Islet precursor cell (in vitro differentiated cells): ENCODE measurements at regions not wholly inside any gene's neighbourhood (a gene's known extent, or its start where the extent isn't known, plus 50 kb on each side); places are given as distances from the start of the nearest gene placed in this dataset.
"Not testable (repeated sequence)": the region's sequence is repeated elsewhere in the genome, so short reads cannot be mapped to it uniquely, and the experiment has no call there.

Source experiments
- DNase-seq: peaks from one replicate; pipeline ENCODE4 v3.0.0-alpha.2; 2018

DNA sequence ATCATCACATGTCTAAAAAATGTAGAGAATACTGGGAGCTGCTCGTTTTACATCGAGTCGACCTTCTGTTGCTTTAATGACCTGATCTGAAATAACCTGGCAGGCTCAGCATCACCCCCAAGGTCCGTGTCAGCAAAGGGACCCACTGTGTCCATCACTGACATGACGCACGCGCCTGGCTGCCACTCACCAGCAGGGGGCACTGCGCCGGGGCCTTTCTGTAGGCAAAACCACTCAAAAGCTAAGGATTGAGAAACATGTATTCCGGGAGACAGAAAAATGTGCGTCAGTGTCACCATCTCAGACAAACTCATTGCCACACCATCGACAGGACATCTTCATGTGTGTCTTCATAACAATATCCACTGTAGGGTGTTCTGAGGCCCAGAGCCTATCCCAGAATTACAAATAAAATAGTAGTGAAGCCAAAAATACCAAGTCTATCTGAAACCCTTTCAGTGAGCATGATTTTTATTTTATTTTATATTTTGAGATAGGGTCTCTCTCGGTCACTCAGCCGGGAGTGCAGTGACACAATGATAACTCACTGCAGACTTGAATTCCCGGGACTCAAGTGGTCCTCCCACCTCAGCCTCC is 130.3 kb upstream of the LSM14A start:
- peak; percentile 66 for DNase-seq

DNA sequence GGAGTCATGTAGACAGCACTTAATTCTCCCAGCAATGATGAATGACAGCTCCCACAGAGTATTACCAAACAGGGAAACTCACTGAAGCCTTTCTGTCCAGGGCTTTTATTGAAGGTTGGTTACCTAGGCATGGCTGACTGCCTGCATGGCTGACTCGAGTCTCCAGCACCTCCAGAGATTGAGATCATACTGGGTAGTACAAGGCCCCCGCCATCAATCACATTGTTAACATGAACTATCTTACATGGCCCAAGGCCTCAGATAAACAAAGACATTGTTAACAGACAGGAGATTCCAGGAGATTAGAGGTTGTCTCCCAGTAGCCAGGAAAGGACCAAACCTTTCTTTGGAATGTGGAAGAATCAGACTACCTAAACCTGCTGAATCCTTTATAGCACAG is 128.3 kb upstream of the LSM14A start:
- peak; percentile 63 for DNase-seq

DNA sequence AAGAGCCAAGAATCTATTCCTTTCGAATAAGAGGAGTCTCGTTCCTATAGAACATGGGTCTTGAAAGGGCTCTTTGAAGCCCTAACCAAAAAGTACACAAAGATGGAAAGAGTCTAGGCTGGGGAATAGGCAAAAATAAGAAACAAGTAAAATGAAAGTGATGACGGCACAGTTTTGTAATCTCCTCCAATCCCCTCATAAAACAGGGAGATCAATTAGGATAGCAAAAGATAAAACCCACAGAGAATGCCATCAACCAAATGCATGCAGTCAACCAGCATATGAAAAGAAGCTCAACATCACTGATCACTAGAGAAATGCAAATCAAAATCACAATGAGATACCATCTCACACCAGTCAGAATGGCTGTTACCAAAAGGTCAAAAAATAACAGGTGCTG is 122.4 kb upstream of the LSM14A start:
- no peak for DNase-seq

DNA sequence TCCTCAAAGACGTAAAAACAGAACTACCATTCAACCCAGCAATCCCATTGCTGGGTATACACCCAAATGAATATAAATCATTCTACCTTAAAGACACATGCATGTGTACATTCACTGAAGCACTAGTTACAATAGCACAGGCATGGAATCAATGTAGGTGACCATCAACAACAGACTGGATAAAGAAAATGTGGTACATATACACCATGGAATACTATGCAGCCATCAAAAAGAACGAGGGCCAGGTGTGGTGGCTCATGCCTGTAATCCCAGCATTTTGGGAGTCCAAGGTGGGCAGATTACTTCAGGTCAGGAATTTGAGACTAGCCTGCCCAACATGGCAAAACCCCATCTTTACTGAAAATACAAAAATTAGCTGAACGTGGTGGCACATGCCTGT is 121.9 kb upstream of the LSM14A start:
- not testable (repeated sequence) for DNase-seq

DNA sequence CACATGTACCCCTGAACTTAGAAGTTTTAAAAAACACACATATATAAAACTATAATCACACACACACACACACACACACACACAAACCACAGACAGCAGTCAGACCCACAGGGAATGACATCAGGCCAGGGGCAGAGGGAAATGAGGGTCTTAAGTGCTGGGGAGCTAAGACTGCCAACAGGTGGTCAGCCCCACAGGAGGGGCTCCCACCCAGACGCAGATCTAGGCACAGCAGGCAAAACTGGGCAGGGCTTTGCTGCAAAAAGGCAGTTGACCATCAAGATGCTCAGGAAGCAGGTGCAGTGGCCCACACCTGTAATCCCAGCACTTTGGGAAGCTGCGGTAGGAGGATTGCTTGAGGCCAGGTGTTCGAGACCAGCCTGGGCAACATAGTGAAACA is 121.0 kb upstream of the LSM14A start:
- DNase-seq = no peak

DNA sequence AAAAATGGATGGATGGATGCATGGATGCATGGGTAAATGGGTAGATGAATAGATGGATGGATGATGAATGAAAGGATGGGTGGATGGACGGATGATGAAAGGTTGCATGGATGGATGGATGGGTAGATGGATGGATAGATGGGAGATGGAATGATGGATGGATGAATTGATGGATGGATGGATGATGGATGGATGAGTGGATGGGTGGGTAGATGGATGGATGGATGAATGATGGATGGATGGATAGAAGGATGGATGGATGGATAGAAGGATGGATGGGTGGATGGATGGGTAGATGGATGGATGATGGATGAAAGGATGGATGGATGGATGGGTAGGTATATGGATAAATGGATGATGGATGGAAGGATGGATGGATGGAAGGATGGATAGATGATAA is 115.1 kb upstream of the LSM14A start:
- no peak for DNase-seq

DNA sequence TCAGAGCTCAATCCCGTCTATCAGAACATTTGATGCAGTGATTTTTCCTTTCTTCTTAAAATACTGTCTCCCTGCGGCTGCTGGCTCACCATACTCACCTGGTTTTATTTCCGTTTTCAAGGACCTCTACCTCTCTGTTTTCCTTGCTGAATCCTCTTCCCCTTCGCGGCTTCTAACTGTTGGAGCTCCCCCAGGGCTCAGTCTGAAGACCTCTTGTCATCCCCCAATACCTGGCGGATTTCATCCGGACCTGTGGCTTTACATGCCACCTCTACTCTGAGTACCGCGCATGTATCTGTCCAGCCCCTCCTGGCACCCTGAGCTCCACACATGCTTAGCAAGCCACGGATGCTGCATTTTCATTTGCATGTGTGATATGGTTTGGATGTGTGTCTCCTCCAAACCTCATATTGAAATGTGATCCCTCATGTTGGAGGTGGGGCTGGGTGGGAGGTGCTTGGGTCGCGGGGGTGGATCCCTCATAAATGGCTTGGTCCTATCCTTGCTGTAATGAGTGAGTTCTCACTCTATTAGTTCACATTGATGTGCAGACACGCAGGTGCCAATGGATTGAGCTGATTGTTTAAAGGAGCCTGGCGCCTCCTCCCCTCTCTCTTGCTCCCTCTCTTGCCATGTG is 106.2 kb upstream of the LSM14A start:
- no peak for DNase-seq

DNA sequence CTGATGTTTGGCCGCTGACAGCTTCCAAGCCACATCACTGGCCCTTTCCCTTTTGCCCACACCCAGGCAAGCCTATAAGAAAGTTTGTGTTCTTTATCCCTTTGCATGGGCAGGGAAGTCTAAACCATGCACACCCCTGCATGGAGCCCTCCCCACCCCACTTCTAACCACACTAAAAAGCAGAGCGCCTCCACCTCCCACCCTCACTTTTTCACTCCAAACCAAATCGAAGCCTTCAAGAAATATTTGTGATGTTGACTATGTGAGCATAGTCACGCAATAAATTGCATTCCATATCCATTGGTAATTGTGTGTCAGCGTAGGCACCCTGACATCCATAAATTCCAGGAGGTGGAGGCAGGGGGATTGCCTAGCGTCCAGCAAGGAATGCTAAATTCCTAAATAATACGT is 104.4 kb upstream of the LSM14A start:
- DNase-seq = no peak

DNA sequence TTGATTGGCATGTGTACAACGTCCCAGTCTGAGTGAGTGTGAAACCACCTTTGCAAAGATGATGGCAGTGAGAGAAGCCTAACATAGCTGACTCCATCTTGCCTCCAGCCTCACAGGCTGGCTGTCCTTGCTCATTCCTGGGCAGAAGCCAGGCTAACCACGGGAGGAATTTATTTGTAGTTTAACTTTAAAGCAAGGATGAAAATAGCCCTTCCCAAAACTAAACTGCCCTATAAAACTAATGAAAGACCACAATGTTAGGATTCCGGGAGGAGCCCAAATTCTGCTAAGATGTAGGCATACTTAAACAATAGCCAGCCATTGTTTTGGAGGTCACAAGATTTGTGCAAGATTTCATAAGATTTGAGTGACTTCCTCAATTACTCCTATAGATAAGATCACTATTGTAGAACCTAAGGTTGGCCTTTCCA is 96.6 kb upstream of the LSM14A start:
- no peak for DNase-seq

DNA sequence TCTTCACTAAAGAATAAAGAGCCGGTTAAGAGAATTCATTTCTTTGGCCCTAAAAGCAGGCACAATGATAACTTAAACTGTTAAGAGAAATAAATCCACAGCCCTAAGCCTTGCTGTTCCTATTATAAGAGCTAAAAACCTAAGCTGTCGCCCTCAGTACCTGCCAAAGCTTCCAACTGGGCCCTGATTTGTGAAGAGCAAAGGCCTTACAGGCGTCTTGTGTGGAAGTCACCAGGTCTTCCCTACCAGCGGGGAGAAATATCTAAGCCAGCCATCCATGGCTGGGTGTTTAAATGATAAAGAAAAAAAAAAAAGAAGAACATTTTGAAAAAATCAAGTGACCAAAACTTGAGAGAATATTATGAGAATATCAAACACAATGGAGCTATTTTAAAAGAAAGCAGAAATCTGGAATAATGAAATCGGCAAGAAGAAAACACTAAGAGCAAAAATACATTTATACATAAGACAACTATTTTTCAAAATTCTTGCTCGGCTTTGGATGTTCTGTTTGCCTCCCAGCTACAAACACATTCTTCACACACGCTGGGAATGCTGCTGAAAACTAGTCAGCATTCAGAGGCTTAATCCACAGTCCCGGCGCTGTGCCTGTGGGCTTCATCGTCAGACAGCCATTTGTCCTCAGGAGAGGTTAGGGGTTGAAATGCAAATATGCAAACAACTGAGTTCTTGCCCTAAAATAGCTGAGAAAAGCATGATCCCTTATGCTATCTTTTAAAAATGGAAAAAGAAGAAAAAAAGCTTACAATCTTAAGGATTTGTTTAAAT is 89.8 kb upstream of the LSM14A start:
- peak; percentile 83 for DNase-seq

DNA sequence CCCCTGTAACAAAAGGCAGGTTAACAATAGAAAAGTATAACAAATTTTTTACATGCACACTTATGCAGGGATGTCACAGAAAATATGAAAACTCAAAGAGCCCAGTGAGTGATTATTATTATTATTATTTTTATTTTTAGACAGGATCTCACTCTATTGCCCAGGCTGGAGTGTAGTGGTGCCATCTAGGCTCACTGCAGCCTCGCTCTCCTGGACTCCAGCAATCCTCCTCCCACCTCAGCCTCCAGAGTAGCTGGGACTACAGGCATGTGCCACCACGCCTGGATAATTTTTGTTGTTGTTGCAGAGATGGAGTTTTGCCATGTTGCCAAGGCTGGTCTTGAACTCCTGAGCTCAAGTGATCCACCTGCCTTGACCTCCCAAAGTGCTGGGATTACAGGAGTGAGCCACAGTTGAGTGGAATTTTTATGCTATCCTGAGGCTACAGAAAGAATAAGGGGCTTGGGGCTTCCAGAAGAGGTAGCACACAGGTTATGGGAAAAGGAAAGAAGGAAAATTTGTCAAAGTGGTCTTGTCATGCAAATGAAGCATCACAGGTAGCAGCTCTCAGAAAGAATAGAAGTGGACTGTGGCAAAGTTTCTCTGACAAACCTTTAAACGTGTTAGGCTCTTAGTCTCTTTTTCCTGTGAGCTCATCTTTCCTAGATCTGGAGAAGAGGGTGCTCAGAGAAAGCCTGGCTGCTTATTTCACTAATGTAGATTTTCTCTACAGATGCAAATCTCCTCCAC is 87.7 kb upstream of the LSM14A start:
- no peak for DNase-seq

DNA sequence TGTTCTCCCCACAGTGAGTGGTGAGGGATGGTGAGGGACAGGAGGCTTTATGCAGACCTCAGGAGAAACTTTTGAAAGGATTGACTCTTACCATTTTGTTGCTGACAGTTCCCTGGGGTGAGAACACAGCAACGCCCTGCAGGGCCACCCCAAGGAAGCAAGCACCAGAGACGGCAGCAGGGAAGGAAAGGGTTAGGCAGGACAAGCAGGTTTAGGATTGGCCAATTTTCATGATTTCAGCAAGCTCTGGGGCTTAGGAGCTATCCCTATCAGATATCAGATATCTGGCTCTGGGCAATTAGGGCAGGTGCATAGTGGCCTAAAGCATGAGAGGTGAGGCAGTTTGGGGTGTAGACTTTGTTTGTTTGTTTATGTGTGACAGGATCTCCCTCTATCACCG is 87.0 kb upstream of the LSM14A start:
- no peak for DNase-seq

DNA sequence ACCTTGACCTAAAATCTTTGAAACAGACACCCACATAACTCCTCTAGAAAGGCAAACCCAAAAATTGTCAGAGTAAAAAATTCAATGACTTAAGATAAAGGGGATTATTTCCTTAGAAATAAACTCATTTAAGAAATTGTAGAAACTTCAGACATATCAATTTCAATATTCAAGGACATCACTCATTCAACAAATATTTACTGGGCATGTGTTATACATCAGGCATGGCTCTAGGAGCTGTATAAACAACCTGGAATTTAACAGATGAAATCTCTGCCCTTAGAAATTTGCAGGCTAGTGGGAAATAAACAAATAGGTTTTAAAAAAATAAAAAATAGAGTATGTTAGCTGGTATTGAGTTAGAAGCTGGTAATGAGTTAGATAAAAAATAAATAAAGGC is 84.0 kb upstream of the LSM14A start:
- DNase-seq = no peak

DNA sequence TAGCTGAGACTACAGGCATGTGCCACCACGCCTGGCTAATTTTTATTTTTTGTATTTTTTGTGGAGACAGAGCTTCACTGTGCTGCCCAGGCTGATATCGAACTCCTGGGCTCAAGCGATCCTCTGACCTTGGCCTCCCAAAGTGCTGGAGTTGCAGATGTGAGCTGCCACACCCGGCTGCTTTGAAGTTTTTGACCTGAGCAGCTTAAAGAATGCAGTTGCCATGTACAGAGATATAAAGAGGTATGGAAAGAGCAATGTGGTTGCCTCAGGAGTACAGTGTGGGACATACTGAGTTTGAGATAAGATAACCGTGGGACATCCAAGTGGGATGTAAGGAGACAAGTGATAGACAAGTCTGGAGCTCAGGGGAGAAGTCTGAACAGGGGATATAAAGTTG is 82.7 kb upstream of the LSM14A start:
- no peak for DNase-seq

DNA sequence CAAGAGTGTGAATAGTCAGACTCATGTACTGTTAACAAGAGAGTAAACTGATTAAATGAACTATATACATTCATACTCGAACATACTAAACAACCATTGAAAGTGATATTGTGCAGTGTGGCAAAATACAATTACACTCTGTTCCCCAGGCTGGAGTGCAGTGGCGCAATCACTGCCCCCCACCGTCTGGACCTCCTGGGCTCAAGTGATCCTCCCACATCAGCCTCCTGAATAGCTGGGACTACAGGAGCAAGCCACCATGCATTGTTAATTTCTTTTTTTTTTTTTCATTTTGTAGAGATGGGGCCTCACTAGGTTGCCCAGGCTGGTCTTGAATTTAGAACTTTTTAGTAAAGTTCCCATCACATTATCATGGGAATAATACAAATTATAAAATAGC is 77.3 kb upstream of the LSM14A start:
- DNase-seq = no peak

DNA sequence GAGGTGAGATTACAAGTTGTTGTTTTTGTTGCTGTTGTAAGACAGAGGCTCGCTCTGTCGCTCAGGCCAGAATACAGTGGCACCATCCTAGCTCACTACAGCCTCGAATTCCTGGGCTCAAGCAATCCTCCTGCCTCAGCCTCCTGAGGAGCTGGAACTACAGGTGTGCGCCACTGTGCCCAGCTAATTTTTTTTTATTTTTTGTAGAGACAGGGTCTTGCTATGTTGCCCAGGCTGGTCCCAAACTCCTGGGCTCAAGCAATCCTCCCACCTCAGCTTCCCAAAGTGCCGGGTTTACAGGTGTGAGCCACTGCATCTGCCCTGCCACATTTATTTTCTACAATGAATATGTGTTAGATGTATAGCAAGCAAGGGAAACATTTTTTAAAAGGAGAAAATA is 76.9 kb upstream of the LSM14A start:
- not testable (repeated sequence) for DNase-seq

DNA sequence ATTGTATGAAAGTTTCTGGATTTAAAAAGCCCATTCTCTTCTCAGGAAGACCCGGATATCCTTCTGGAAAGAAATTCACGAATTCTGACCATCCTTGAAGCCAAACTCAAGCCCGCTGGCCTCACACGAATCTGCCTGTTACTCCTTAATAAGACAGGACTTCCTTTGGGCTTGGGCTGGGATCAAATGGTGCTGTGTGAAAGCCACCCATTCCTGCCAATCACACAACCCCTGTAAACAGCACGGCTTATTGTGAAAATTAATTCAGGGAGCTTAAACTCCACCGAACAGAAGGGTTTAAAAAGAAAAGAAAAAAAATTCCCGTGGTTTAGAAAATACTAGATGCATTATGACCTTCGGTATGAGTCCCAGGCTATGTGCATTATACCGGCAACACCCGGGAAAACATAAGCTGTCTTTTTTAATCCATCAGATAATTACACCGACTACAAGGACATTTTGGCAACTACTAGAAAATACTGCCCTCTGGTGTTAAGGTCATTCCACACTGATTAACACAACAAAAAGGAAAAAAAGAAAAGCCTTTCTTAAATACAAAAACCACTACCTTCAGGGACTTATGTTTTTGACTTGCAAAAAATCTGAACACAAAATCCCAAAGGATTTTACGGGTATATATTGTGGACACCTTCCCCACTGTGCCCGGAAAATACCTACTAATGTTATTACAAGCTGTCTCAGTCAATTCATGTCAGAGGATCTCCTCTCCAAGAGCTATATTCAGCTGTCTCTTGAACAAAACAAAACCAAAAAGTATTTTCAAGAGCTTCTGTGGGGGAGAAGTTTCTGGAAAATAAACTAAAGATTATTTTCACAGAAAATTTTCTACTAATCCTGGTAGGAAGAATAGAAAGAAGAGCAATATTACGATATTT is 76.0 kb upstream of the LSM14A start:
- no peak for DNase-seq

DNA sequence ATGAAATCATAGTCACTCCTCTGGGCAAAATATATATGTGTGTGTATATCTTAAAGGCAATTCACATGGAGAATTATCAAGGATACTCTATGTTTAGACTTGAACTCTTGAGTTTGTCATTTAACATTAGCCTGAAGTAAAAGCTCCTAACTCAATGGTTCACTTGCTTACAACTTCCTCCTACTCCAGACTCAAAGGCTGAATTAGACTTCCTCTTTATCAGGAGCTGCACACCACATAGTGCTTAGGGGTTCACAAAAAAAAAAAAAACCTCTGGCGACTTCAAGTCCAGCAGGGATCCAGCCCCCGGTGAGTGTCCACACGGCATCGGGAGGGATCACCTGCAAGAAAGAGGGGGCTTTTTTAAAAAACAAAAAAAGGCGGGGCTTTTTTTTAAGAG is 68.2 kb upstream of the LSM14A start:
- no peak for DNase-seq

DNA sequence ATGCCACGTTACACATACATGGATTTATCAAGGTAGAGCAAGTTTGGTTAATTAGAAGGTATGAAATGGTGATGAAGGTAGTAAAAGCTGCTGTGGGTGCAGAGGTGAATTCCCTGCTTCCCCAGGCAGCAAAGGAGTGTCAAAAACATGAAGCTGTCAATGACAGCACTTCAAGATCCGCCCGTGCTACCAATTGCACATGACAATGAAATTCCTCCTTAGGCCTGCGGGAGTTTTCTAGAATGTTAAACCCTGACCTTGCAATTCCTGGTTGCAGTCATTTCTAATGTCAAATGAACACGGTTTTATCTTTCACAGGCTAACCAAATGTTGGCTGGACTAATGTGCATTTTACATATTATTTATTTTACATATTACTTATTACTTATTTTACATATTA is 67.7 kb upstream of the LSM14A start:
- DNase-seq = no peak

DNA sequence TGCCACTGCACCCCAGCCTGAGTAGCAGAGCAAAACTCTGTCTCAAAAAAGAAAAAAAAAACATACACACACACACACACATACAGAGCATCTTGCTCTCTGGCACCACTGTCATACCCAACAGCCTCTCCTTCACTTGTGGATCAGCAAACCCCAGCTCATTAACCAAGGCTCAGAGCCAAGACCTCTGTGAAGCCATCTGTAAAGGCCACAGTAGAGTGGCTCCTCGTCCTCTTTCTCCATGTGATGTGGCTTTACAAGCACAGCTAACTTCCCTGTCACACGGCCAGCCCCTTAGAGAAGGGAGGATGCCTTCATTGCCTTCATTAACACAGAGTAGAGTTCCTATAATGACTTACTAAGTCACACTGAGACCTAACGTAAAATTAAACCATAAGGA is 62.7 kb upstream of the LSM14A start:
- no peak for DNase-seq

DNA sequence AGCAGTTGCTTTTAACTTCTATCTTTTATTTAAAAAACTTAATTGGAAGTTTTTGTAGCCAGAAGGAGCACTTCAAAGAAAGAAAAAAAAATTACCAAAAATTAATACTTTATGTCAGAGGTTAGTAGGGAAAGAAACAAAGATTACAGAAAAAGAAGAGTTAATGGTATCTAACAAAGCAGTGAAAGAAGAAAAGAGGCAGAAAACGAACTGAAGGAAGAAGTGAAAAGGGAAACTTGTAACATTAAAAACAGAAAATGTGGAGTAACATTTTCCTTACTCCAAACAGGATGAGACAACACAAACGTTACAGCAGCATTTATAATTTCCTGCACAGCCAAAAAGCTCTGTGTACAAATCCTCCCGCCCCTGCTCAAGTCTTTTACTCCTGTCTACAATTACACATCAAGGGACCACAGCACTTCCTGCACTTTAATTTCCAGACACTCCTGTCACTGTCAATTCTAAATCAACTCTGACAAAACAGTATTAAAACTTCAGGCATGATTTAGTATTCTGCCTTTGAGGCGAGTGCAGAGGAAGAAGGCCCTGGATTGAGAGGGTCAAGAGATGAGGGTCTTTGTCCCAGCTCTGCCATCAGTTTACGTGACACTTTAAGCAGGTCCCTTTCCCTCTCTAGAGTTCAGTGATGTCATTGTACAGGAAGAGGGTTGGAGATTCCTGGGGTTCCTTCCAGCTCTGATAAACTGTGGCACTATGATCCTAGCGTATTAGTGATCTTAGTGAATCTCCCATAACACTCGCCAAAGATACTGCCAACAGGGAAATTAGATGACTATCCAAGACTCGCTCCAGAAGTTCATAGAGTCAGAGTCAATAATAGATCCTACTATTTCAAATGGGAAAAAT is 53.2 kb upstream of the LSM14A start:
- peak; percentile 27 for DNase-seq

DNA sequence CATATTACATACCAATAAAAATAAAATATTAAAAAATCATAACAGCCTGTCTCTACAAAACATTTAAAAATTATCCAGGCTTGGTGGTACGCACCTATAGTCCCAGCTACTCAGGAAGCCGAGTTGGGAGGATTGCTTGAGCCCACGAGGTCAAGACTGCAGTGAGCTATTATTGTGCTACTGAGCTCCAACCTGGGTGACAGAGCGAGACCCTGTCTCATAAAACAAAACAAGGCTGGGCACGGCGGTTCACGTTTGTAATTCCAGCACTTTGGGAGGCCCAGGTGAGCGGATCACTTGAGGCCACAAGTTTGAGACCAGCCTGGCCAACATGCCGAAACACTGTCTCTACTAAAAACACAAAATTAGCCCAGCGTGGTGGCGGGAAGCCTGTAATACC is 52.2 kb upstream of the LSM14A start:
- DNase-seq = peak; percentile 22
